SK-MEL-5 (cell line): ENCODE measurements at regions not wholly inside any gene's neighbourhood (a gene's known extent, or its start where the extent isn't known, plus 50 kb on each side); places are given as distances from the start of the nearest gene placed in this dataset.

Source experiments
- DNase-seq: peaks from one replicate; pipeline ENCODE4 v3.0.0-alpha.2; 2016; ENCODE audit warnings: low read depth, low spot score
- in situ Hi-C: cut with HindIII; loops from 2 replicates; pipeline ENCODE4 v1.10.0; 2016; ENCODE audit warnings: low sequenced_read_pairs, high pct_unique_total_duplicates, low pct_unique_long_range_greater_than_20kb

DNA sequence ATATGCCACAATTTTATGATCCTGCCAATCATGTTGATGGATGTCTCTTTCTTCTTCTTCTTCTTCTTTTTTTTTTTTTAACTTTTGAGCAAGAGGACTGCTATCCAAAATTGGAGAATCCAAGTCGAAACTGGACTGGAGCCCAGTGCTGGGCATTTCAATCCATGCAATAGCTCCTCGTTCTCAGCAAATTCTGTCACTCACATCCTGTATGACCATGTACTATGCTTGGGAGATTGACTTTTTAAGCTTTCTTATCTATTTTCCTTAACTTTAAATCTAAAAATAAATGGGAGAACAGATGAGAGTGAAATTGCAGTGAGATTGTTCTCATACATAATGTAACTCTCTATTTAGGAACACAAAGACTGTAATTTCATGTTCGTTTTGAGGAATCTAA is 123.0 kb upstream of the PUDP start:
- in situ Hi-C loops = no loop called here
- DNase-seq = no peak

DNA sequence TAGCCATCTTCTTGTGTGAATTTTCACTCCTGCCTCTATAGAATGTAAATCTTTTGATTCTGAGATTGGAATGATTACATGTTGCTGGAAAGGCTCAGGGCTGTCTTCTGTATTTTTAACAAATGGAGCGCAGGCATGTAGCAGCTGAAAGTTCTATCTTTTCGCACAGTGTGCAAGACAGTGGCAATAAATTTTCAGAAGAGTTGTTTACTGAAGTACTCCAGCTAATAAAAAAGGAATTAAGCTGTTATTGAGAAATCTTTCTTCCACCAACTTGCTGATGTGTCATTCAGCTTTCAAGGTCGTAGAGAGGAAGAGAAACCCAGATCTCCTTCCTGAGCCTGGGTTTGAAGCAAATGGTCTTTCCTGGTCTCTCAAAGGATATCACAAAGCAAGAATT is 122.0 kb upstream of the PUDP start:
- DNase-seq = no peak
- in situ Hi-C loops = no loop called here

DNA sequence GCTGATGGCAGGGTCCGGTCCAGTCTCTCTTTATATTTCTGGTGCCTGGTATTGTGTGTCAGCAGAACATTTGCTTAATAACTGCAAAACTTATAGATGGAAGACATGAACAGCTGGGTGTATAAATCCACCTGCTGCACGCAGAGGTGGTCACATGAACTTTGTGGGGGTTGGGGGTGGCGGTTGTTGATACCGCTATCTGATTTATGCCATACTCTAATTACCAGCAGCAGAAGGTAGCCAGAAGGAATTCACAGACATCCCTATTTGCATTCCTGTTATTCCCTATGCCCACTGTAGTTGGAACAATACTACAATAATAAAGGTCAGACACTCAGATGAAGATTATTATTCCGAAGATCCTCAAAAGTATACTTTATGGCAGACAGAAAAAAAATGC is 121.6 kb upstream of the PUDP start:
- in situ Hi-C loops = no loop called here
- DNase-seq = no peak

DNA sequence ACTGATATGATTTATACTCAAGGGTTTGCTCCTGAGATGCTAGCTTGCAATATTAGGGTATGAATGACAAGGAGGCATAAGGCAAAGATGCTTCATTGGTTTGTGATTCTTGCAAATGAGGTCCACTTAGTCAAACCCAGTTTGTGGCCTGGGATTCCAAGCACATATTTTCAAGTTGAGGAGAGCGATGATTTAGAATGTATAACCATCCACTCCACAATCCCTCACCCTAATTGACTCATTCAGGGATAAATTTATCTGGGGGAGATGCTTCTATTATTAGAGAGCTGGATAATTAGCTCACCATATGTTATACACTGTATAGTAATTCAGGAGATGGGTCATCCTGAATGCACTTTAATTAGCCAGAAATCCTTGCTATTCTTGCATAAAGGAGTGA is 118.3 kb upstream of the PUDP start:
- in situ Hi-C loops = no loop called here
- DNase-seq = no peak

DNA sequence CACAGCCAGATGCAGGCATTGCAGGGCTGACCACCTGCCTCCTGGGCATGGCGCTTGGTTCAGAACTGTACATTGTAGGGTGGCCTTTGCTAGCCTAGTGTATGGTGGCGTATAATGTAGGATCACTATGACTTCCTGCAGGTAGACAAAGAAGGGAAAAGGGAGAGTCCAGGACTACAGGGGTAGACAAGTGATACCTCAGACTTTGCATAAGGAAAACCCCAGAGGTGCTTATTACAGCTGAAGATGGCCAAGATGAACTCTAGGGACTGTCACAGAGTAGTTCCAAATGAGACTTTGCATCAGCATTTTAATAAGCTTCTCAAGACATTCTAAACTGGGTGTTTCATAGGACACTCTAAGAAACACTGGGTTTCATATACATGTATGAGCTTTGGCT is 116.4 kb upstream of the PUDP start:
- in situ Hi-C loops = no loop called here
- no peak for DNase-seq

DNA sequence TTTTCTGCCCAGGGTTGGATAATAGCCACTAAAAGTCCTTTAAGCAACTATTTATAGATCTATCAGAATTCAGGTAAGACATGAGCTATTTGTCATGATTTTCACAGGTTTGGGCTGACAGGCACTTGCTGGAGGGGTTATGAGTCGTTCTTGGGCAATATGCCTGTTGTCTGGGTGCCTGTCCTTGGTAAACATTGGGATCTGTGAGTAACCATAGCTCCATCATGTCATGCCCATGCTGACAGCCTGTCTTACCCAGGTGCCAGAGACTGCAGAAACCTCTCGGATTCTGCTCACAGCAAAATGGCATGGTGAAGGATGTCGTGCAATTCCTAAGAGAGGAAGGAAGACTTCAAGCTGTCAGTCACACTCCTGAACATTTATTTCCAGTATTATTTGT is 116.0 kb upstream of the PUDP start:
- DNase-seq = no peak
- in situ Hi-C loops = no loop called here

DNA sequence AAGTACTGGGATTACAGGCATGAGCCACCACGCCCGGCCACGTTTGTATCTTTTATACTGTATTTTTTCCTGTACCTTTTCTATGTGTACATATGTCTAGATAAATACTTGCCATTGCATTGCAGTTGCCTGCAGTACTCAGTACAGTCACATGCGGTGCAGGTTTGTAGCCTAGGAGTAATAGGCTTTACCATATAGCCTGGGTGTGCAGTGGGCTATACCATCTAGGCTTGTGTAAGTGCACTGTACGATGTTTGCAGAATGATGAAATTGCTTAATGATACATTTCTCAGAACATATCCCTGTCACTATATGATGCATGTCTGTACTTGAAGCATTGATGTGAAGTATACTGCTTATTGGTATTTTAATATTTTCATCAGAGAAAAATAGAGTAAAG is 115.4 kb upstream of the PUDP start:
- no peak for DNase-seq
- in situ Hi-C loops = no loop called here

DNA sequence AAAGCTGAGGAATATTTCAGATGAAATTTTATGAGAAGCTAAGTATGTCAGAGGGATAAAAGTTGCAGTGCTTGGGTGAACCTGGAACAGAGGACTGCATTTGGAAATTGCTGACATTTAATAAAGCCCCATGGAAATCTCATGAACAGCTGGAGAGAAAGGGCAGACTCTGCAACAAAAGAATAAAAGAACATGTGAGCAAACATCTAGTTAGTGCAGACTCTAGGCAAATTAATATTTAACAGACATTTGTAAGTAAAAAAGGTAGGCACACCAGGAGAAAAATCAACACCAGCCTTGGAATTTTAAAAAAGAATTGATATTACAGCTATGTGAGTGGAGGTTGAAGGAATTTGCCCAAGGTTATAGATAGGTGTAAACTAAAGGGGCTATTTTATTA is 114.6 kb upstream of the PUDP start:
- no peak for DNase-seq
- in situ Hi-C loops = no loop called here

DNA sequence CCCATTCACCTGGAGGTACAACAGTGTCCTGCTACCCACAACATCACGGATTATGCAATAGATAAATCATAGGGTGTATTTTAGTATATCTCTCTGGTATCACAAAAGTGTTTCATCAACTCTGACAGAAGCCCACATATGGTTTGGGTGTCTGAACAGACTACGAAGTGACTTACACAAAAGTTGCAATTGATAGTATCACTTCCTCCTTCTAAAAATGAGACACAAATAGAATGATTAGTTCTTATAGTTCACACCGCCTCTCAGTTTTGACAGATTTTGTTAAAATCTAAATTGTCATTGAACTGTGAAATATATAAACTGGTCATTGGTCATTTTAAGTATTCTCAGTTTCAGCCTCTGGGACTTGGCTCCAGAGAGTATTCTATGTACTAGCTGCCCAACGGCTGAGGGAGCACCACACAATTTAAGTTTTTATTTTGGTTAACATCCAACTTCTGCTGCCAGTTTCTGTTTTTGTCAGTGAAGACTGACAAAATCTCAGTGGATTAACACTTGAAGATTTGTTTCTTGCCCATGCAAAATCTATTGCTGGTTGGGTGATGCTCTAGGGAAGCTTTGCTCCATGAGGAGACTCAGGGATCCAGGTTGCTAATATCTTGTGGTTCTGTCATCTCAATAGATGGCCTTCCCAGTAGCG is 113.8 kb upstream of the PUDP start:
- no peak for DNase-seq
- in situ Hi-C loops = no loop called here

DNA sequence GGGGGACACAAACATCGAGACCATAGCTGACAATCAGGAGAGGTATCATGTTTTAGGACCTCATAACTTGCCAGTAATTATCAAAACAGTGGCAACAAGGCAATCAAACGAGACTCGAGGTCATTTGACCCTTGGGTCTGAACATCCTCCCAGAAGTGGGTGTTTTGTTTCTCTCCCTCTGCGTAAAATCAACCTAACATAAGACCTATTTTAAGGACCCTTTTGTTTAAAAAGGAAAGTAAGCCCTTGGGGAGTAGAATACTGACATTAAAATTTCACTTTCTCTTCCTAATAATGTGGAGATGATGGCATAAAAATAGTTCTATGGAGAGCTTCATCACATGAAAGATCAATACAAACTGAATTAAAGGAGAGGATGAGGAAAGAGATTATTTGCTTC is 106.2 kb upstream of the PUDP start:
- in situ Hi-C loops = no loop called here
- no peak for DNase-seq

DNA sequence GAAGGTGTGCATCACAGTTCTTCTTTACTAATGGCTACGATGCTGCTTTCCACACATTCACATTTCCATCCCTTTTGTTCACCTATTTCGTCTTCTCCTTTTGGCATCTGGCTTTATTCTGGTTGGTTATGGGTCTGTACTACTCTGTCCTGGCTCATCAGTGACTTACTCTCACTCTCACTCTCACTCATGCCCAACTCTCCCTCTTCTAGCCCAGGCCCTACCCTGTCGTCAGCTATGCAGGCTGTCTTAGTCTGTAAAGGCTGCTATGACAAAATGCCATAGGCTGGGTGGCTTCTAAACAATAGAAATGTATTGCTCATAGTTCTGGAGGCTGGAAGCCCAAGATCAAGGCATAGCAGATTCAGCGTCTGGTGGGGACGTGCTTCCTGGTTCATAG is 105.6 kb upstream of the PUDP start:
- DNase-seq = no peak
- in situ Hi-C loops = no loop called here

DNA sequence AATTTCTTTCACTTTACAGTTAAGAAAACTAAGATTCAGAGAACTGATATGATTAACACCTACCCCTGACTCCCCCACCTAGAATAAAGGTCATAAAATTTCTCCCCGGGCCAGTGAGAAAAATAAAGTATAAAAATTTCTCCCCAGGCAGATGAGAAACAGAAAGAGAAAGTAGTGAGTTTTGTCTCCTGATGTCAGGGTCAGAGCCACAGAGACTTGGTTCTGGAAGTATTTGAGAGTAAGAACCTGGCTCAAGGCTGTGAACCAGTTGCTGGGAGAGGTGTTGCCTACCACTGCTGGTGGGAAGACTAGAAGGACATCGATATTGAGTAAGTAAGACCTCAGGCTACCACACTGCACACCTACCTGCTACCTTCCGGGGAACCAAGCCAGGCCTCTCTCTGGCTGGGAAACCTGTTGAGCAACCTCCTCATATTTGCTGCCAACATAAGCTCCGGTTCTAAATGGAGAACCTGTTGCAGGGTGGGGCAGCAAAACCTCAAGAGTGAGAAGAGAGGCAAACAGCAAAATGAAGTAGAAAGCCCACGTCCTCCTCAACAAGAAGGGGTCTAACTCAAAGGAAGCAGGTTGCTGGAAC is 104.2 kb upstream of the PUDP start:
- in situ Hi-C loops = no loop called here

DNA sequence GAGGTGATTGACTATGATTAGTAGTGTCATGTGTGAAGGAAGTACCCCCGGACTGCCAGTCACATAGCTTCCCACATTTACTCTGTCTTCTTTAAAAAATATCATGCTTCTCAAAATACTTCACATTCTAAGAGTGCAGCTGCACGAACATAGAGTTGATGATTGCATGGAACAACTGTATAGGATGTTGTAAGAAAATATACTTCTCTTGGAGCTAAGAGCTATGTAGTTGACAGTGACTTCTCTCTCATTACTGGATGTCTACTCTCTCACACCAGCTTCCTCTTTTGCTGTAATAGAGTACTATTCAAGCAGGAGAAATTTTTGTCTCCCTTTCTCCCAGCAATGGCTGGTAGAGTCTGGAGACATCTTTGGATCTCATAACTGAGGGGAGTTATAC is 99.4 kb upstream of the PUDP start:
- in situ Hi-C loops = no loop called here
- no peak for DNase-seq

More for the DNA sequence above, 104.2 kb upstream of the PUDP start:
- no peak for DNase-seq

DNA sequence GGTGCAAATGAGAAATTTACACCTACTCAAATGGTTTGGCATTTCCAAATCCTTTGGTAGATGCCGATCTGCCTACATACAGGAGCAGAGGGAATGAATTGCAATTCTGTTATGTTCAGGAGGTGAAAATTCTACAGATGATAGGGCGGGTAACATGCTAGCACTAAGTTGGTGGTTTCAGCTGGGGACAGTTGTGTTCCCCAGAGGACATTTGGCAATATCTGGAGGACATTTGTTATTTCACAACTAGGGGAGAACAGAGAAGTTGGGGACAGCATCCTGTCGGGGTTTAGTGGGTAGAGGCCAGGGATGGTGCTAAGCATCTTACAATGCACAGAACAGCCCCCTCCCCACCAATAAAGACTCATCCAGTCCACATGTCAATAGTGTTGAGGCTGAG is 96.5 kb upstream of the PUDP start:
- in situ Hi-C loops = no loop called here
- no peak for DNase-seq

DNA sequence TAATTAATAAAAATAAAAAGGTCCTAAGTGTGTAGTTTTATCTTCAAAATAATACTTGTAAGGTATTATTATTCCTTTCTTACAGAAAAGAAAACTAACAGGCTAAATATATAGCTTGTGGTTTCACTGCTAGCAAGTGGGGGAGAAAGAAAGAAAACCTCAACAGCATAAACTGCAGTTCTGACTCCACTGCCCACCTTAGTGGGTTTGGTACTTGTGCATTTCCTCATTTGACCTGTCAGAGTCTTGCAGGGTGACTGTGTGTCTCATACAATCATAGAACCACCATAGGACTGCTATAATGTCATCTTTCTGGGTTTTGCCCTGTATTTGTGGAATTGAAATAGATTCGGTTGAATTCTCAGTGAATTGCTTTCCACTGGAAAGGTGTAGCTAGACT is 94.7 kb upstream of the PUDP start:
- DNase-seq = no peak
- in situ Hi-C loops = no loop called here

DNA sequence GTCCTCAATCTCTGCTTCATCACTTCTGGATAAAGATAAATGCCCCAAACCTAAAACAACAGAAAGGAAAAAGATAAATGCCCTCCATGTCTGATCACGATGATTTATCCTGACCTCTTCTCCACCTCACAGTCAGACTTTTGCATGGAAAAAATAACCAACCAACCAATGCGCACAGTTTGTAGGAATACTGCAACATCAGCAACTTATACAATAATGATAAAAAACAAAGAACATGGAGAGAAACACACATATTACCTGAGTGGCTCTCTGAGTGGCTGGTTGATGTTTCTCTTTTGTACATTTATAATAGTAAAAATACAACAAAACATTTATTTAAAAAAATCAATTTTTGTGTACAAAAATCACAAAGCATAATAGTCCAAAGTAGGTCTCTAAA is 93.0 kb upstream of the PUDP start:
- in situ Hi-C loops = no loop called here
- DNase-seq = no peak

DNA sequence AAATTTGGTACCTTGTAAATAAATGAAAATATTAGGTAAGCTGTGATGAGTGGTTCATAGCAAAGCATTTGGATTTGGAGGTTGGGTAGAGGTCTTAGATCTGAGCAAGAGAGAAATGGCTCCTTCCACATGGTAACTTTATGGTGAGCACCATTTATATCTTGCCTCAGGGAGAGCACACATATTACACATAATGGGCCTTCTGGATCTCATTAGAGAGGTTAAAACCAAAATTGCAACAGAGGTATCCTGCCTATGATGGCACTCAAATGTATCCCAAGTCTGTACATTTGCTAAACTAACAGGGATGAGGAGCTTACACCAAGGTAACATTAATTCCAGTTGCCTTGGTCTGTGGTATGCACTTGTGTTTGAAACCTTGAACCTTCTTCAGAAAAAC is 87.1 kb upstream of the PUDP start:
- in situ Hi-C loops = no loop called here
- DNase-seq = no peak

DNA sequence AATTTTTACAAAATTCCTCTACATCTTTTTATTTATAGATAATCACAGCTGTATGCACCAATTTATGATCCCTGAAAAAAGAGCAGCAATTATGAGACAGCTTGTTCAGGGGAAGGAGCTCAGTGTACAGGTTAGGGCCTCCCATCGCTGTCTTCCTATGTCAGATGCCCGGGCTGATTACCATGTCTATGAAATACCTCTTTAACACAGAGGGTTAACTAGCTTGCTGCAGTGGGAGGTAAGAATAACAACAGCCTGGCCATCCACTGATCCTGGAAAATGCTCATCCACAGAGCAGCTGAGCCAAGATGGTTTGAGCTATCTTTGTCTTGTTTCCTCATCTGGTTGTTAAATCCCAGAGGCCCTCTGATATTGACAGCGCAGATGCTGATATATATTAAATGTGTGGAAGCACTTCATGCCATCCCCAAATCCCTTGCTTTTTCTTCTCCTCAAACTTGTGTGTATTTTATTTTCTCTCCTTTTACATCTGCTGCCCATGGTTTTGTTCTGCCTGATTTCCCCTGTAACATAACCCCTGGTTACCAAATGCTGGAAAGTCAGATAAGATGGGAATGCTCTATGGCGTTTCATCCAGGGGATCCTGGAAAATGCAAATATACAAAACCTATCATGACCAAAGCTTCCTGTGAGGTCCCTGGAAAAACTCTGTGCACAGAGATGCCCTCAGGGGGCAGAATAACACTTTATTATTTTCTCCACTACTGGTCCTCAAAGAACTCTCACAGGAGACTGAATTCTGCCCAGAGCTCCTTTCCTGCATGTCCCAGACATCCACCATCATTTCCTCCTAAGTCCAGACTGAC is 85.8 kb upstream of the PUDP start:
- in situ Hi-C loops = no loop called here
- no peak for DNase-seq

DNA sequence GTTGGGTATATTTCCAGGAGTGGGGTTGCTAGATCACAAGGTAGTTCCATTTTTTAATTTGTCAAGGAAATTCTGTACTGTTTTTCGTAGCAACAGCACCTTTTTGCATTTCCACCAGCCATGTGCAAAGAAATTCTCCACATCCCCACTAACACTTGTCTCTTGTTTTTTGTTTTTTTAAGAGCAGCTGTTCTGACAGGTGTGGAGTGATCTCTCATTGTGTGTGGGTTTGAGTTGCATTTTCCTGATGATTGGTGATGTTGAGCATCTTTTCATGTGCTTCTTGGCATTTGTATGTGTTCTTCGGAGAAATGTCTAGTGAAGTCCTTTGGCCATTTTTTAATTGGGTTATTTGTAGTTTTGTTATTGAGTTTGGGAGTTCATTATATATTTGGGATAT is 80.3 kb upstream of the PUDP start:
- in situ Hi-C loops = no loop called here
- DNase-seq = no peak
